T follicular helper cell (primary cell): ENCODE measurements at regions not wholly inside any gene's neighbourhood (a gene's known extent, or its start where the extent isn't known, plus 50 kb on each side); places are given as distances from the start of the nearest gene placed in this dataset.

Source experiments
- DNase-seq: peaks from one replicate; pipeline ENCODE4 v3.0.0-alpha.2; 2020; ENCODE audit warnings: low read depth

- no peak for DNase-seq
These were observed 93.0 kb downstream of the IRX2 start for GRCh38 chr5:2658447-2658846.

DNA sequence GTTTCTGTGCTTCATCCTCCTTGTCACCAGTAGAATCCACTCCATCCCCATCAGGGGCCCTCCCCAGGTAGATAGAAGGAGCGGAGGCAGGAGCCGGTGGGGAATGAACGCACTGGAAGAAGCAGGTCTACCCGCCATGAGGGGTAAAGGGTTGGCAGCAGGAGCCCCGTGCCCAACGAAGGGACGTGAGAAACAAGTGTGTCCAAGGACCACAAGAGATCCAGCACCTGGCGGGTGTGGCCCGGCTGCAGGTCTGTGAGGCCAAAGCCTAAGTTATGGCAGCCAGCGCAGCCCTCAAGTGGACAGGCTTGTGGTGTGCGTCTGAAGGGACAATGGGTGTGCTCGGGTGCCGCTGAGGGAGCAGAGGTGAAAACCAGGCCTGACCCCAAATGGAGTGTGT, 94.3 kb downstream of the IRX2 start:
- DNase-seq, result no peak

DNA sequence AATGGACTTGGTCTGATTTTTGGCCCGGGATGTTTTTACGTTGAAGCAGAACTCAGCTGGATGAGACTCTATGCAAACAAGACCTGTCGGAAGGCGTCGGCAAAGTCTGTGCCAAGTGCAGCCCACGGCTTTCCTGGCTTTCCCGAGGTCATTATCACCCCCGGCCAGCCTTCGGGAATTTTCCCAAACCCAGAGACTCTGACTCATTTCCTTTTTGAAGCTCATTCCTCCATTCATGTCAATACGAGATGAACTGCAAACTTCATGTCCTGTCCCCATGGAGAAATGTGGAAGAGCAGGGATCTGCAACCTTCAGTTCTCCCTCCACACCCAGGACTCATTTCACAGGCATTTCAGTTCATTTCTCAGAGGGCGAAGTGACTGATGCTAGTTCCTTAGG, 95.3 kb downstream of the IRX2 start:
- DNase-seq, result no peak

GRCh38 chr5:2653991-2654390, 97.5 kb downstream of the IRX2 start:
- DNase-seq, result no peak

GRCh38 chr5:2651116-2651515, 100.4 kb downstream of the IRX2 start:
- DNase-seq, result no peak

- no peak for DNase-seq
These were observed 108.7 kb downstream of the IRX2 start for GRCh38 chr5:2642684-2643345.

- no peak for DNase-seq
These were observed 110.8 kb downstream of the IRX2 start for GRCh38 chr5:2640717-2641116.

DNA sequence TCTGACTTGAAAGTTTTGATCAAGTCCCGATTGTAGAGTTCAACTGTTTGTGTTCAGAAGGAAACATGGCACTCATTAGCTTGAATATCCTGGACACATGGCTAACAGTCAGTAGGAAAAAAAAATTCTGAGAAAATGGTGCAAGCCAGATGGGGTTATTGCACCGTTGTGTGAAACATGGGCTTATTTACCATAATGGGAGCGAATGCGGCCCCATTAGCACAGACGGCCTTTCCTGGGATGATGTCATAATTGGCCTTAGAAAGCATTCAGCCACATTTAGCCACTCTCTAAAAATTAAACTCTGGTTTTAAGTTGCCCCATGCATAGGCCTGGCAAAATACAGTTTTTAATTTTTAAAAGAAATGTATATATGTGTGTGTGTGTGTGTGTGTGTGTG, 112.1 kb downstream of the IRX2 start:
- DNase-seq, result no peak

GRCh38 chr5:2634399-2635176, 116.9 kb downstream of the IRX2 start:
- DNase-seq, result no peak

- no peak for DNase-seq
These were observed 117.5 kb downstream of the IRX2 start for GRCh38 chr5:2633992-2634391.

DNA sequence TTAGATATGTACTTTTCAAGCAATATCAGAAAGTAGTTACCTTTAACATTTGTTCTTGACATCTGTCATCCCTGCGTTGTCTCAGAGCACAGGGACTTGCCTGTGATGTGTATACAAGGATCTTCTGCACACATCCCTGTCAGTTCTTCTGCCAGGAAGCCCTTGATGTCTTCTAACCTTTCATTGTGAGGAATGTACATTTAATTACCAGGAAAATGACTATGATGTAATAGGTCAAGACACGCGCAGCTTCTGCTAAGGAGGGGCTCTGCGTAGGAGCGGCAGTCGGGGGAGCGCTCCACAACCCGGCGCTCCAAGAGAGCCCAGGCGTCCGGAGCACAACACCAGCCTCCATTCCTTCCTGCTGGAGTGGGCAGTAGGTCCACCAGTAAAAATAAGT, 119.7 kb downstream of the IRX2 start:
- no peak for DNase-seq

GRCh38 chr5:2629045-2629444, 122.4 kb downstream of the IRX2 start:
- no peak for DNase-seq

DNA sequence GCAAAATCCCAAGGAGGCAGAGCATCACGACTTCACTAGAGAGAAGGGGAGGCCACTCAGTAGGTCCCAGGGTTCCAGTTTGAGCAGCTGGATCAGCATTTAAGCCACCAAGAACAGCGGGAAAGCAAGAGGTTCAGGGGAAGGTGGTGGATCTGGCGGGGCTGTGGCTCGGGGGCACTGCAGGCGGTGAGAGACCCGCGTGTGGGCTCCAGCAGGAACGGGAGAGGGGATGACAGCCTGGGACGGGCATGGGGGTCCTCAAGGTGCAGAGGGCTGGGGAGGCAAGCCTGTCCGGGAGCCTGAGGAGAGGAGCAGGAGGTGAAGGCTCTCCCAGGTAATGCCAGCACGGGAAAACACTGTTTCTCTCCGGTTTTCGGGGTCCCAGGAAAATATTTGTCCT, 123.6 kb downstream of the IRX2 start:
- DNase-seq, result no peak

DNA sequence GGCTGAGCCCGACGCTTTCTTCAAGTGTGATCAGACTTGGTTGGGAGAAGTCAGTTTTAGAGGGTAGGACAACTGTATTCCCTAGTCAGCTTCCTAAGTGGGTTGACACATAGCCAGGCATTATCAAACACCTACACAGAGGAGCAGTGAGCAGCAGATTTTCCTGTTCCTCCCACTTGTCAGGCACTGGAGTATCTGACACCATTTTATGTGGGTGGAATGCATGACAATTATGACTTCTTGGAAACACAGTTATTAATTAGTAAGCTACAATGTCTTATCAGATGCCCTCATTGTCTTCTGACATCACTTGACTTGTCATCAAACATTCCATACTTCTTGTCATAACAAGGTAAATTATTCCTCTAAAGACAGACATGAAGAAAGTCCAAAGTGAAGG, 124.9 kb downstream of the IRX2 start:
- DNase-seq, result no peak

GRCh38 chr5:2622866-2623265, 128.6 kb downstream of the IRX2 start:
- no peak for DNase-seq

GRCh38 chr5:2621631-2622030, 129.8 kb downstream of the IRX2 start:
- no peak for DNase-seq

GRCh38 chr5:2619216-2619615, 132.3 kb downstream of the IRX2 start:
- DNase-seq, result no peak

- DNase-seq, result no peak
These were observed 134.0 kb downstream of the IRX2 start for GRCh38 chr5:2617461-2617860.

- DNase-seq, result no peak
These were observed 135.6 kb downstream of the IRX2 start for GRCh38 chr5:2615917-2616316.

- DNase-seq, result no peak
These were observed 136.9 kb downstream of the IRX2 start for GRCh38 chr5:2614571-2614970.

DNA sequence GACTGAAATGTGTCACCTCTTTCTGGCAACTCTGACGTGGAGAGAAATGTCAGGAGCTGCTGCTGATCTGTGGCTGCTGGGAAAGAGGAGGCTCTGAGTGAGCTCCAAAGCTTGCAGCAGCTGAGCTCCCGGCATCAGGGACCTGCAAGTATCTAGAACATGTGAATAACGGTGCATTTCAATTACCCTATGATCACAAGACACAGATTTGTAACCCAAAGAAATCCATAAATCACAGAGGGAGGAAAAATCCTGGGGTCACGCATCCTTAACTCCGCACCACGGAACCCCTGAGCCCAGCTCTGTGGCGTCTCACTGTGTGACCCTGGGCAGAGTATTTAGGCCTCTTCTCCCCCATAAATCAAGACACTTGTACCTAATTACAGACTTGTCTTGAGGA, 139.8 kb downstream of the IRX2 start:
- no peak for DNase-seq

GRCh38 chr5:2610986-2611385, 140.5 kb downstream of the IRX2 start:
- no peak for DNase-seq

DNA sequence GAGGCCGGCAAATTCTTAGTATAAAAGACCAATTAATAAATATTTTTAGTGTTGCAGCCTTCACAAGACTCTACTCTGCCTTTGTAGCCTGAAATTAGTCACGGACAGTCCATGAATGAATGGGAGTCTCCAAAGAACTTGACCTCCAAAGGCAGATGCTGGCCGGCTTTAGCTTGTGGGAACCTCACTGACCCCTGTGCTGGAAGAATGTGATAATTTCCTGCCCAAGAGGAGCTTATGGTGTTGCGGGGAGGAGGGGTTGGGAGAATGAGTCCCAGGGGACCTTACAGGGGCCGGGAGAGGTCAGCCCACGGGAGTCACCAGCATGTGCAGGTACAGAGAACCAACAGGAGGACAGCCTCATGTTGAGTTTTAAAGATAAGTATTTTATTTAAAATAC, 143.1 kb downstream of the IRX2 start:
- DNase-seq, result no peak

DNA sequence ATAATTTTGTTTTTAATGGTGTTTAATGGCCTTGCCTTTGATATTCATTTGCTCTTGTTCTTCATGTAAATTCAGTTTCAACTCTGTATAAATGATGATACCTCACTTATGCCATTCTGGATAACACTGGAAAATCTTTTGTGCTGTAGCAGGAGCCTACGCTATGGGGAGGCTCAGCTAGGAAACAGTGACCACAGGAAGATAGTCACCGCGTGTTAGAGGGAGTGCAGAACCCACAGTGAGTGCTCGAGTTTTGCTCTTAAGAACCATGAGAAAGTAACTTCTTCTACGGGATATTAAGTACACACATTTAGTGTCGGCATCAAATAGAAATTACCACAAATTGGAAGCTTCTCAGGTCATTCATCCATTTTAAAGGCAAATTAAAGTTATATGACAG, 143.9 kb downstream of the IRX2 start:
- no peak for DNase-seq
